Prostate gland (tissue), 2 donors: ENCODE measurements at regions not wholly inside any gene's neighbourhood (a gene's known extent, or its start where the extent isn't known, plus 50 kb on each side); places are given as distances from the start of the nearest gene placed in this dataset.

Experiments used
- DNase-seq: peaks from one replicate; pipeline ENCODE4 v3.0.0-alpha.2; 2019; ENCODE audit warnings: low spot score
- H3K27ac ChIP-seq, 2 donors: fragments of 200-600 bp; sonication (generic); 2 replicates each; pipeline ENCODE4 v1.5.1; 2017 to 2019
- H3K27me3 ChIP-seq: fragments of 200-600 bp; sonication (generic); replicated peaks from 2 replicates; pipeline ENCODE4 v1.5.1; 2019; ENCODE audit not compliant: insufficient read depth
- H3K36me3 ChIP-seq, 2 donors: fragments of 200-600 bp; sonication (generic); 1 replicate in 1 of 2; 2 replicates in 1 of 2; pipeline versions ENCODE4 v1.5.1 to v1.8.1; 2017 to 2019
- H3K4me1 ChIP-seq: fragments of 200-600 bp; sonication (generic); replicated peaks from 2 replicates; pipeline ENCODE4 v1.5.1; 2019
- H3K4me3 ChIP-seq, 2 donors: fragments of 200-600 bp; sonication (generic); 2 replicates each; pipeline ENCODE4 v1.5.1; 2017 to 2019
- H3K9me3 ChIP-seq: fragments of 200-600 bp; sonication (generic); 2 replicates; pipeline ENCODE4 v1.5.1; 2017
- CTCF ChIP-seq, 4 experiments: fragments of 200-600 bp in 2 of 4; fragments of 450-650 bp in 2 of 4; sonication (generic) in 2 of 4; IDR thresholded peaks; 1 replicate in 3 of 4; 2 replicates in 1 of 4; pipeline ENCODE4 v1.5.1; 2016 to 2019; ENCODE audit warnings: antibody characterized with exemption in 4 of 4, mild to moderate bottlenecking in 2 of 4, moderate library complexity in 2 of 4
- POLR2A ChIP-seq: fragments of 450-650 bp; IDR thresholded peaks from one replicate; pipeline ENCODE4 v1.6.1; 2016; ENCODE audit warnings: antibody characterized with exemption, mild to moderate bottlenecking
- POLR2AphosphoS5 ChIP-seq: sonication (generic); formaldehyde crosslinking; IDR thresholded peaks from one replicate; pipeline ENCODE4 v1.6.1; 2017; ENCODE audit warnings: antibody characterized with exemption
- WGBS: methylation state at CpG from one replicate; pipeline ENCODE4 v1.1.5; 2018; 5-methylcytosine and 5-hydroxymethylcytosine counted together
- intact Hi-C: fragments of 100-400 bp; cut with DNase I; formaldehyde crosslinking; loops from one replicate; pipeline ENCODE4 v1.14.2; 2022

- no peak for DNase-seq
- no peaks in the 10 kb centered on the region for H3K9me3 ChIP-seq
- no peak overlapping the region for H3K4me3 ChIP-seq
- H3K27me3 ChIP-seq, result no peaks in the 10 kb centered on the region
- TF ChIP-seq POLR2AphosphoS5 (no peak), POLR2A (no peak), CTCF (IDR thresholded peaks at IDR 0.05) (no peak)
- no peaks in the 10 kb centered on the region for H3K36me3 ChIP-seq
- intact Hi-C loops, result no loop called here
- no peak overlapping the region for H3K27ac ChIP-seq
- H3K4me1 ChIP-seq, result no peaks in the 10 kb centered on the region
- 88% methylated on average over 1 of the region's 1 CpG for WGBS
These were observed 577.0 kb downstream of the TMEM182 start for GRCh38 chr2:103338819-103339218.

GRCh38 chr2:103346780-103347179 is 584.9 kb downstream of the TMEM182 start:
- Histone ChIP-seq H3K36me3 (no peaks in the 10 kb centered on the region), H3K27ac (no peak overlapping the region), H3K4me1 (no peaks in the 10 kb centered on the region), H3K4me3 (no peak overlapping the region), H3K27me3 (no peaks in the 10 kb centered on the region), H3K9me3 (no peaks in the 10 kb centered on the region)
- intact Hi-C loops, result no loop called here
- WGBS, result 82% methylated on average over 4 of the region's 4 CpGs
- no peak for DNase-seq
- TF ChIP-seq POLR2AphosphoS5, result no peak
- TF ChIP-seq POLR2A, result no peak
- no peak for TF ChIP-seq CTCF (IDR thresholded peaks at IDR 0.05)

- H3K9me3 ChIP-seq, result no peaks in the 10 kb centered on the region
- WGBS, result 83% methylated on average over 10 of the region's 10 CpGs
- H3K4me1 ChIP-seq, result no peaks in the 10 kb centered on the region
- intact Hi-C loops, result no loop called here
- no peak overlapping the region for H3K4me3 ChIP-seq
- TF ChIP-seq CTCF (IDR thresholded peaks at IDR 0.05), result no peak
- no peak for TF ChIP-seq POLR2A
- no peak for TF ChIP-seq POLR2AphosphoS5
- no peak overlapping the region for H3K27ac ChIP-seq
- H3K36me3 ChIP-seq, result no peaks in the 10 kb centered on the region
- no peak for DNase-seq
- H3K27me3 ChIP-seq, result no peaks in the 10 kb centered on the region
These were observed 591.9 kb downstream of the TMEM182 start for GRCh38 chr2:103353774-103354173.

GRCh38 chr2:103355287-103355686 is 593.5 kb downstream of the TMEM182 start:
- no peak for DNase-seq
- Histone ChIP-seq H3K9me3 (no peaks in the 10 kb centered on the region), H3K4me3 (no peak overlapping the region), H3K4me1 (no peaks in the 10 kb centered on the region), H3K27ac (no peak overlapping the region), H3K27me3 (no peaks in the 10 kb centered on the region), H3K36me3 (no peaks in the 10 kb centered on the region)
- WGBS, result 87% methylated on average over 1 of the region's 1 CpG
- no peak for TF ChIP-seq POLR2AphosphoS5
- TF ChIP-seq POLR2A, result no peak
- TF ChIP-seq CTCF (IDR thresholded peaks at IDR 0.05), result no peak
- intact Hi-C loops, result no loop called here

- Histone ChIP-seq H3K4me3 (no peak overlapping the region), H3K27me3 (no peaks in the 10 kb centered on the region), H3K27ac (no peak overlapping the region), H3K9me3 (no peaks in the 10 kb centered on the region), H3K36me3 (no peaks in the 10 kb centered on the region), H3K4me1 (no peaks in the 10 kb centered on the region)
- 92% methylated on average over 21 of the region's 21 CpGs for WGBS
- TF ChIP-seq POLR2A (no peak), CTCF (IDR thresholded peaks at IDR 0.05) (no peak), POLR2AphosphoS5 (no peak)
- no peak for DNase-seq
- intact Hi-C loops, result no loop called here
These were observed 599.9 kb downstream of the TMEM182 start for GRCh38 chr2:103361712-103362111.
